MM.1S (cell line): ENCODE measurements at regions not wholly inside any gene's neighbourhood (a gene's known extent, or its start where the extent isn't known, plus 50 kb on each side); places are given as distances from the start of the nearest gene placed in this dataset.

Experiments
- EZH2 ChIP-seq: fragments of 300-600 bp; sonication (generic); optimal IDR thresholded peaks from 2 replicates; pipeline ENCODE3; 2017; ENCODE audit warnings: low read depth, mild to moderate bottlenecking, antibody characterized with exemption, low read length, mixed read lengths
- EZH2phosphoT487 ChIP-seq: fragments of 300-600 bp; sonication (generic); IDR thresholded peaks from 2 replicates; pipeline ENCODE4 v1.6.1; 2018; ENCODE audit warnings: antibody characterized with exemption, low read length
- TF ChIP-seq, protein P1 (sequence below): fragments of 300-600 bp; sonication (generic); IDR thresholded peaks from 2 replicates; pipeline ENCODE4 v1.5.1; 2016; ENCODE audit warnings: antibody characterized with exemption, low read length, mixed read lengths

- TF ChIP-seq, protein P1, sequence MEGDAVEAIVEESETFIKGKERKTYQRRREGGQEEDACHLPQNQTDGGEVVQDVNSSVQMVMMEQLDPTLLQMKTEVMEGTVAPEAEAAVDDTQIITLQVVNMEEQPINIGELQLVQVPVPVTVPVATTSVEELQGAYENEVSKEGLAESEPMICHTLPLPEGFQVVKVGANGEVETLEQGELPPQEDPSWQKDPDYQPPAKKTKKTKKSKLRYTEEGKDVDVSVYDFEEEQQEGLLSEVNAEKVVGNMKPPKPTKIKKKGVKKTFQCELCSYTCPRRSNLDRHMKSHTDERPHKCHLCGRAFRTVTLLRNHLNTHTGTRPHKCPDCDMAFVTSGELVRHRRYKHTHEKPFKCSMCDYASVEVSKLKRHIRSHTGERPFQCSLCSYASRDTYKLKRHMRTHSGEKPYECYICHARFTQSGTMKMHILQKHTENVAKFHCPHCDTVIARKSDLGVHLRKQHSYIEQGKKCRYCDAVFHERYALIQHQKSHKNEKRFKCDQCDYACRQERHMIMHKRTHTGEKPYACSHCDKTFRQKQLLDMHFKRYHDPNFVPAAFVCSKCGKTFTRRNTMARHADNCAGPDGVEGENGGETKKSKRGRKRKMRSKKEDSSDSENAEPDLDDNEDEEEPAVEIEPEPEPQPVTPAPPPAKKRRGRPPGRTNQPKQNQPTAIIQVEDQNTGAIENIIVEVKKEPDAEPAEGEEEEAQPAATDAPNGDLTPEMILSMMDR: no peak
- TF ChIP-seq EZH2 (no peak), EZH2phosphoT487 (no peak)
Measured at GRCh38 chr4:112751447-112751846, 114.5 kb downstream of the LARP7 start.
